OCI-LY3 (cell line): ENCODE measurements at regions not wholly inside any gene's neighbourhood (a gene's known extent, or its start where the extent isn't known, plus 50 kb on each side); places are given as distances from the start of the nearest gene placed in this dataset.

Experiments
- H2AFZ ChIP-seq: fragments of 200-600, 300-600 bp; shearing (Covaris generic); 2 replicates; pipeline ENCODE4 v1.6.0; 2014; ENCODE audit warnings: antibody characterized with exemption, low read depth, low read length
- H3K27ac ChIP-seq: fragments of 200-600, 300-600 bp; sonication (generic); 2 replicates; pipeline ENCODE4 v1.5.1; 2014; ENCODE audit warnings: mild to moderate bottlenecking, low read length, moderate library complexity, mixed read lengths
- H3K27me3 ChIP-seq: fragments of 200-600, 300-600 bp; sonication (generic); 2 replicates; pipeline ENCODE4 v1.6.1; 2014; ENCODE audit warnings: low read depth, low read length, mixed read lengths
- H3K36me3 ChIP-seq: fragments of 200-600, 300-600 bp; sonication (generic); replicated peaks from 2 replicates; pipeline ENCODE3; 2014; ENCODE audit warnings: low read depth, low read length, mixed read lengths
- H3K4me1 ChIP-seq: fragments of 300-600, 200-600 bp; sonication (generic); 2 replicates; pipeline ENCODE4 v1.6.1; 2014; ENCODE audit warnings: low read length, mixed read lengths
- H3K4me2 ChIP-seq: fragments of 200-600, 300-600 bp; sonication (generic); 2 replicates; pipeline ENCODE4 v1.6.1; 2014; ENCODE audit warnings: low read length, mixed read lengths
- H3K4me3 ChIP-seq: fragments of 300-600, 200-600 bp; sonication (generic); 2 replicates; pipeline ENCODE4 v1.5.1; 2014; ENCODE audit warnings: antibody characterized with exemption, mild to moderate bottlenecking, low read length, moderate library complexity
- H3K79me2 ChIP-seq: fragments of 300-600, 200-600 bp; shearing (Covaris generic); 2 replicates; pipeline ENCODE4 v1.6.1; 2014; ENCODE audit warnings: mild to moderate bottlenecking, low read length, mixed read lengths
- H3K9ac ChIP-seq: fragments of 300-600, 200-600 bp; shearing (Covaris generic); 2 replicates; pipeline ENCODE4 v1.6.0; 2014; ENCODE audit warnings: mild to moderate bottlenecking, low read length, moderate library complexity
- H3K9me3 ChIP-seq: fragments of 200-600, 300-600 bp; shearing (Covaris generic); 2 replicates; pipeline ENCODE4 v1.6.1; 2014; ENCODE audit warnings: low read length, mixed read lengths; ENCODE audit not compliant: insufficient read depth
- H4K20me1 ChIP-seq: fragments of 200-600, 300-600 bp; sonication (generic); 2 replicates; pipeline ENCODE4 v1.6.1; 2016; ENCODE audit warnings: low read length, mixed read lengths; ENCODE audit not compliant: insufficient read depth
- EZH2phosphoT487 ChIP-seq: fragments of 200-600 bp; shearing (Covaris generic); IDR thresholded peaks from 2 replicates; pipeline ENCODE4 v1.6.1; 2018; ENCODE audit warnings: antibody characterized with exemption, mixed run types, low read depth
- TF ChIP-seq, protein P1 (sequence below): fragments of 200-600, 300-600 bp; sonication (generic); IDR thresholded peaks from 2 replicates; pipeline ENCODE4 v1.5.1; 2014; ENCODE audit warnings: antibody characterized with exemption, low read length, low read depth

DNA sequence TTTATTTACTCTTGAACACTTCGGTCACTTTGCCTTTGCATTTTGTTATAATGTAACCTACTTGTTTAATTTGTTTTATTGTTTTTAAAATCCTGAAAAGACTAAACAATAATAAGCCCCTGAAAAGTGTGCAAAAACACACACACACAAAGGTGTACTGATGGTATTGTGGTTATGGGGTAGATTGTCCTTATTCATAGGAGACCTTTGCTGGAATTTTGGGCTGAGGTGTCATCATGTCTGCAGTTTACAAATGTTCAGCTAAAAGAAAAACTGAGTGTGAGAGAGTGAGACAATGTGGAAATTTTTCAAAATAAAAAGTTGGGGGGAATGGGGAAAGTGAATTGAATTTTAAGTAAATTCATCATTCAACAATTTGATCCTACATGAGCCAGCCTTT is 174.9 kb downstream of the QDPR start:
- Histone ChIP-seq H3K79me2 (no peaks in the 10 kb centered on the region), H2AFZ (no peak overlapping the region), H3K4me2 (peak overlapping the region; percentile 59), H3K27ac (no peak overlapping the region), H3K4me1 (peaks cover 20% of the 10 kb centered on the region), H3K36me3 (no peaks in the 10 kb centered on the region), H4K20me1 (no peaks in the 10 kb centered on the region), H3K9me3 (no peaks in the 10 kb centered on the region), H3K9ac (no peak overlapping the region), H3K27me3 (peaks cover 10% of the 10 kb centered on the region), H3K4me3 (peak overlapping the region; percentile 10; the same call in 1 of the 2 replicates)
- TF ChIP-seq, protein P1, sequence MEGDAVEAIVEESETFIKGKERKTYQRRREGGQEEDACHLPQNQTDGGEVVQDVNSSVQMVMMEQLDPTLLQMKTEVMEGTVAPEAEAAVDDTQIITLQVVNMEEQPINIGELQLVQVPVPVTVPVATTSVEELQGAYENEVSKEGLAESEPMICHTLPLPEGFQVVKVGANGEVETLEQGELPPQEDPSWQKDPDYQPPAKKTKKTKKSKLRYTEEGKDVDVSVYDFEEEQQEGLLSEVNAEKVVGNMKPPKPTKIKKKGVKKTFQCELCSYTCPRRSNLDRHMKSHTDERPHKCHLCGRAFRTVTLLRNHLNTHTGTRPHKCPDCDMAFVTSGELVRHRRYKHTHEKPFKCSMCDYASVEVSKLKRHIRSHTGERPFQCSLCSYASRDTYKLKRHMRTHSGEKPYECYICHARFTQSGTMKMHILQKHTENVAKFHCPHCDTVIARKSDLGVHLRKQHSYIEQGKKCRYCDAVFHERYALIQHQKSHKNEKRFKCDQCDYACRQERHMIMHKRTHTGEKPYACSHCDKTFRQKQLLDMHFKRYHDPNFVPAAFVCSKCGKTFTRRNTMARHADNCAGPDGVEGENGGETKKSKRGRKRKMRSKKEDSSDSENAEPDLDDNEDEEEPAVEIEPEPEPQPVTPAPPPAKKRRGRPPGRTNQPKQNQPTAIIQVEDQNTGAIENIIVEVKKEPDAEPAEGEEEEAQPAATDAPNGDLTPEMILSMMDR = no peak
- no peak for TF ChIP-seq EZH2phosphoT487

DNA sequence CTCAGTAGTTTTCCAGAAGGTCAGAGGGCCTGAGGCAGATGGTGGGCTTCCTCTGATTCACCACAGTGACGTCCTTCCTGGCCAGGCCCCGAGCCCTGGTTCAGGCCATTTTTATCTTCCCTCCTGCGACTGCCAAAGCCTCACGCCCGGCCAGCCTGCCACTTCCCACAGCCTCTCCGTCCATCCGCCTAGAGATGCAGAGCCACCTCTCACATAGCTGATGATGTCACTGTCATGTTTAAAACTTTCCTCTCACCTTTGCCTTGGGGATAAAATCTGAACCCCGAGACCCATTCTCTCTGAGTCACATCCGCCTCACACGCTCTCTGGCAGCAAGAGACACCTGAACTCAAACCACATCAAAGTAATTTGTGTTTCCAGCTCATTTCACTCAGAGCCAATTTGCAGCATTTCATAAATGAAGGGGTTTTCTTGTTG is 175.3 kb downstream of the QDPR start:
- H2AFZ ChIP-seq = no peak overlapping the region
- H4K20me1 ChIP-seq = no peaks in the 10 kb centered on the region
- H3K27me3 ChIP-seq = peaks cover 10% of the 10 kb centered on the region
- H3K79me2 ChIP-seq = no peaks in the 10 kb centered on the region
- no peak overlapping the region for H3K9ac ChIP-seq
- H3K4me1 ChIP-seq = peaks cover 20% of the 10 kb centered on the region
- no peaks in the 10 kb centered on the region for H3K36me3 ChIP-seq
- no peak overlapping the region for H3K27ac ChIP-seq
- peak overlapping the region; percentile 59 for H3K4me2 ChIP-seq
- H3K9me3 ChIP-seq = no peaks in the 10 kb centered on the region
- TF ChIP-seq, protein P1 = no peak
- TF ChIP-seq EZH2phosphoT487 = no peak
- H3K4me3 ChIP-seq = peak overlapping the region; percentile 10; the same call in 1 of the 2 replicates

DNA sequence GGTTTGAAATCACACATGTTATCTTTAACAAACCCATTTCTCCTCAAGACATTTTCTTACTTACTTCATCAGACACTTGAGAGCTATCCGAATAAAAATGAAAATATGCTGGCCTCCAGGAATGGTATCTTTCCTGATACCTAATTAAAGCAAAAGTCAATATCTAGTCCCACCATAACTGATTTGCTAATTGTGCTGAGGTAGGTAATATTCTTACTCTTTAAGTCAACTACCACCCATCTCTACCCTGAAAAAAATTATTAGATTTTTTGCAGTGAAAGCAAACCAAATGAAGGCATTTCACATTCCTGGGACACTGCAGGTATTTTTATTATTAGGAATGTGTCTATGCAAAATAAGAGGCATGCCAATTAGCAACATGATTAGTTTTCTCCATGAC is 175.8 kb downstream of the QDPR start:
- H2AFZ ChIP-seq = no peak overlapping the region
- H4K20me1 ChIP-seq = no peaks in the 10 kb centered on the region
- no peak overlapping the region for H3K9ac ChIP-seq
- H3K27ac ChIP-seq = no peak overlapping the region
- peak overlapping the region; percentile 10; the same call in 1 of the 2 replicates for H3K4me3 ChIP-seq
- peaks cover 10% of the 10 kb centered on the region for H3K27me3 ChIP-seq
- H3K4me1 ChIP-seq = peaks cover 20% of the 10 kb centered on the region
- no peaks in the 10 kb centered on the region for H3K36me3 ChIP-seq
- no peaks in the 10 kb centered on the region for H3K9me3 ChIP-seq
- no peak for TF ChIP-seq EZH2phosphoT487
- TF ChIP-seq, protein P1 = no peak
- peak overlapping the region; percentile 59 for H3K4me2 ChIP-seq
- H3K79me2 ChIP-seq = no peaks in the 10 kb centered on the region

DNA sequence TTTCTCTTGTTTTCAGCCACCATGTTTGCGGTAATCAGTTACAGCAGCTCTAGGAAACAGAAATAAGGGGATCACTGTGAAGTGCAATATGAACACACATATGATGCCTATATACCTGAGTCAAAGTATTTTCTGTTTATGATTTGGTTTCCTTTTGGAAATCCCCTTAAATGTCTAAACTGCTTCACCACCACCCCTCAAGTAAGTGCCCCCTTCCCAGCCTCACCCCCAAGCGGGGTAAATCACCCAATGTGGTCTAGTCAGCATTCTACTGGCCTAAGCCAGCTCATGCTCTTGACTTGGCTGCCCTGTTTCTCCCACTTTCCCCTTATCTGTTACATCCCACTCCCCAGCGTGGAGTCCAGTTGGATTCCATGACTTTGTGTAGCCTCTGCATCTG is 176.5 kb downstream of the QDPR start:
- Histone ChIP-seq H3K27ac (no peak overlapping the region), H3K27me3 (peaks cover 10% of the 10 kb centered on the region), H2AFZ (no peak overlapping the region), H3K36me3 (no peaks in the 10 kb centered on the region), H3K4me1 (peaks cover 20% of the 10 kb centered on the region), H3K9ac (no peak overlapping the region), H3K4me3 (no peak overlapping the region), H3K79me2 (no peaks in the 10 kb centered on the region), H4K20me1 (no peaks in the 10 kb centered on the region), H3K9me3 (no peaks in the 10 kb centered on the region), H3K4me2 (no peak overlapping the region)
- TF ChIP-seq, protein P1 = no peak
- TF ChIP-seq EZH2phosphoT487 = no peak
